ENCODE measurements at regions not wholly inside any gene's neighbourhood (a gene's known extent, or its start where the extent isn't known, plus 50 kb on each side); places are given as distances from the start of the nearest gene placed in this dataset.
A peak's percentile ranks its signal among the peaks of the same experiment; 100 is the strongest.
"Not testable (repeated sequence)": the region's sequence is repeated elsewhere in the genome, so short reads cannot be mapped to it uniquely, and the experiment has no call there.

GRCh38 chr18:66317243-66318090 is 286.4 kb downstream of the CDH19 start:
- DNase-seq (ENCODE audit: extremely low read depth in 1 of 11, low read depth in 9 of 11, low spot score in 4 of 11), result no peak

GRCh38 chr18:66316701-66317100 is 287.2 kb downstream of the CDH19 start:
- peak in 7 of 11 donors; percentile 5 to 38 (median 20) for DNase-seq (ENCODE audit: extremely low read depth in 1 of 11, low read depth in 9 of 11, low spot score in 4 of 11)

- no peak for DNase-seq (ENCODE audit: extremely low read depth in 1 of 11, low read depth in 9 of 11, low spot score in 4 of 11)
Measured at GRCh38 chr18:66300141-66300540, 303.7 kb downstream of the CDH19 start.

GRCh38 chr18:66280470-66280869 is 323.4 kb downstream of the CDH19 start:
- no peak for DNase-seq (ENCODE audit: extremely low read depth in 1 of 11, low read depth in 9 of 11, low spot score in 4 of 11)

- DNase-seq (ENCODE audit: extremely low read depth in 1 of 11, low read depth in 9 of 11, low spot score in 4 of 11), result no peak
Measured at GRCh38 chr18:66271962-66272361, 331.9 kb downstream of the CDH19 start.

- peak in 1 of 11 donors; percentile 2 for DNase-seq (ENCODE audit: extremely low read depth in 1 of 11, low read depth in 9 of 11, low spot score in 4 of 11)
Measured at GRCh38 chr18:66264130-66264529, 339.8 kb downstream of the CDH19 start.

GRCh38 chr18:66254121-66254520 is 349.8 kb downstream of the CDH19 start:
- DNase-seq (ENCODE audit: extremely low read depth in 1 of 11, low read depth in 9 of 11, low spot score in 4 of 11), result no peak

GRCh38 chr18:66252703-66253102 is 351.2 kb downstream of the CDH19 start:
- DNase-seq (ENCODE audit: extremely low read depth in 1 of 11, low read depth in 9 of 11, low spot score in 4 of 11), result no peak

- DNase-seq (ENCODE audit: extremely low read depth in 1 of 11, low read depth in 9 of 11, low spot score in 4 of 11), result no peak
Measured at GRCh38 chr18:66235206-66235605, 368.7 kb downstream of the CDH19 start.

GRCh38 chr18:66226782-66227181 is 377.1 kb downstream of the CDH19 start:
- no peak for DNase-seq (ENCODE audit: extremely low read depth in 1 of 11, low read depth in 9 of 11, low spot score in 4 of 11)

- not testable (repeated sequence) for DNase-seq (ENCODE audit: extremely low read depth in 1 of 11, low read depth in 9 of 11, low spot score in 4 of 11)
Measured at GRCh38 chr18:66223317-66223716, 380.6 kb downstream of the CDH19 start.

- no peak for DNase-seq (ENCODE audit: extremely low read depth in 1 of 11, low read depth in 9 of 11, low spot score in 4 of 11)
Measured at GRCh38 chr18:66222174-66222573, 381.7 kb downstream of the CDH19 start.

- DNase-seq (ENCODE audit: extremely low read depth in 1 of 11, low read depth in 9 of 11, low spot score in 4 of 11), result no peak
Measured at GRCh38 chr18:66219817-66220216, 384.1 kb downstream of the CDH19 start.

- DNase-seq (ENCODE audit: extremely low read depth in 1 of 11, low read depth in 9 of 11, low spot score in 4 of 11), result no peak
Measured at GRCh38 chr18:66211749-66212148, 392.1 kb downstream of the CDH19 start.

GRCh38 chr18:66210875-66211274 is 393.0 kb downstream of the CDH19 start:
- no peak for DNase-seq (ENCODE audit: extremely low read depth in 1 of 11, low read depth in 9 of 11, low spot score in 4 of 11)

- DNase-seq (ENCODE audit: extremely low read depth in 1 of 11, low read depth in 9 of 11, low spot score in 4 of 11), result no peak
Measured at GRCh38 chr18:66209656-66210055, 394.2 kb downstream of the CDH19 start.

GRCh38 chr18:66196805-66197204 is 407.1 kb downstream of the CDH19 start:
- no peak for DNase-seq (ENCODE audit: extremely low read depth in 1 of 11, low read depth in 9 of 11, low spot score in 4 of 11)

GRCh38 chr18:66193938-66194337 is 410.0 kb downstream of the CDH19 start:
- DNase-seq (ENCODE audit: extremely low read depth in 1 of 11, low read depth in 9 of 11, low spot score in 4 of 11), result no peak

GRCh38 chr18:66193394-66193793 is 410.5 kb downstream of the CDH19 start:
- DNase-seq (ENCODE audit: extremely low read depth in 1 of 11, low read depth in 9 of 11, low spot score in 4 of 11), result no peak

GRCh38 chr18:66168685-66169235 is 417.9 kb downstream of the CDH7 start:
- no peak for DNase-seq (ENCODE audit: extremely low read depth in 1 of 11, low read depth in 9 of 11, low spot score in 4 of 11)
